ENCODE measurements at regions not wholly inside any gene's neighbourhood (a gene's known extent, or its start where the extent isn't known, plus 50 kb on each side); places are given as distances from the start of the nearest gene placed in this dataset.

GRCh38 chr9:115414561-115414960, 296.6 kb upstream of the TNC start:
- TF ChIP-seq CTCF (IDR thresholded peaks at IDR 0.05; ENCODE audit: insufficient read depth, low read length, poor library complexity, severe bottlenecking): no peak
- no peak for TF ChIP-seq EZH2phosphoT487 (conservative IDR thresholded peaks at IDR 0.05; ENCODE audit: low read length)
